ENCODE measurements at regions not wholly inside any gene's neighbourhood (a gene's known extent, or its start where the extent isn't known, plus 50 kb on each side); places are given as distances from the start of the nearest gene placed in this dataset.

- TF ChIP-seq SIN3A (IDR thresholded peaks at IDR 0.05; ENCODE audit: low read depth) (no peak), CTCF (IDR thresholded peaks at IDR 0.05 in 2 of 3, conservative IDR thresholded peaks at IDR 0.05 in 1 of 3; ENCODE audit: borderline replicate concordance in 1 of 3, insufficient read depth in 1 of 3, low read depth in 2 of 3, low read length in 2 of 3) (no peak), EGR1 (IDR thresholded peaks at IDR 0.05; ENCODE audit: low read depth) (no peak), SP1 (IDR thresholded peaks at IDR 0.05; ENCODE audit: low read depth) (no peak), YY1 (IDR thresholded peaks at IDR 0.05; ENCODE audit: extremely low read depth, insufficient replicate concordance, low read depth, low read length) (no peak)
These were observed 84.3 kb upstream of the MELK start for GRCh38 chr9:36488389-36488756.

All from HCT116 (cell line).